CD8-positive, alpha-beta memory T cell (primary cell): ENCODE measurements at regions not wholly inside any gene's neighbourhood (a gene's known extent, or its start where the extent isn't known, plus 50 kb on each side); places are given as distances from the start of the nearest gene placed in this dataset.

Source experiments
- CTCF ChIA-PET: fragments of 350-600 bp; sonication (Branson Sonifier 250); formaldehyde crosslinking; loops from one replicate; lab custom pipeline; 2021; ENCODE audit warnings: antibody characterized with exemption; lab: Charles Lee
- POLR2A ChIA-PET: fragments of 350-600 bp; sonication (Branson Sonifier 250); formaldehyde crosslinking; loops from one replicate; lab custom pipeline; 2021; ENCODE audit warnings: antibody characterized with exemption; lab: Charles Lee
- DNase-seq, 5 donors: peaks; one replicate each; pipeline versions ENCODE4 v3.0.0 to v3.0.0-alpha.2; 2020 to 2022; ENCODE audit warnings: mixed read lengths in 1 of 5
- H3K27ac ChIP-seq: one replicate; pipeline ENCODE4 v1.7.0; 2013; ENCODE audit warnings: low read depth, mild to moderate bottlenecking, low read length, moderate library complexity
- H3K27me3 ChIP-seq: 2 replicates; pipeline ENCODE4 v1.7.0; 2013; ENCODE audit warnings: low read length, mild to moderate bottlenecking; ENCODE audit not compliant: insufficient read depth, poor library complexity, severe bottlenecking
- H3K36me3 ChIP-seq: 2 replicates; pipeline ENCODE4 v1.7.0; 2013; ENCODE audit warnings: mild to moderate bottlenecking, low read length, moderate library complexity; ENCODE audit not compliant: insufficient read depth
- H3K4me1 ChIP-seq: 2 replicates; pipeline ENCODE4 v1.7.0; 2013; ENCODE audit warnings: mild to moderate bottlenecking, low read length, moderate library complexity; ENCODE audit not compliant: insufficient read depth
- H3K4me3 ChIP-seq: 2 replicates; pipeline ENCODE4 v1.7.0; 2013; ENCODE audit warnings: mild to moderate bottlenecking, low read length
- H3K9me3 ChIP-seq: 2 replicates; pipeline ENCODE4 v1.7.0; 2013; ENCODE audit warnings: mild to moderate bottlenecking, low read length
- H3K27ac Mint-ChIP-seq, 8 donors: one replicate each; pipeline ENCODE4 v1.8.0; 2020 to 2021; ENCODE audit warnings: mixed read lengths in 8 of 8, mild to moderate bottlenecking in 6 of 8, inconsistent platforms in 3 of 8, moderate library complexity in 3 of 8
- H3K27me3 Mint-ChIP-seq, 2 donors: one replicate each; pipeline ENCODE4 v1.8.0; 2020 to 2021; ENCODE audit warnings: mixed read lengths in 2 of 2, mild to moderate bottlenecking in 1 of 2, moderate library complexity in 1 of 2
- H3K36me3 Mint-ChIP-seq, 3 donors: one replicate each; pipeline ENCODE4 v1.8.0; 2020 to 2021; ENCODE audit warnings: mixed read lengths in 3 of 3, inconsistent platforms in 1 of 3, mild to moderate bottlenecking in 1 of 3
- H3K4me1 Mint-ChIP-seq, 3 donors: one replicate each; pipeline ENCODE4 v1.8.0; 2020 to 2021; ENCODE audit warnings: mixed read lengths in 3 of 3, inconsistent platforms in 1 of 3, mild to moderate bottlenecking in 1 of 3
- H3K4me3 Mint-ChIP-seq, 7 donors: one replicate each; pipeline ENCODE4 v1.8.0; 2020 to 2021; ENCODE audit warnings: mixed read lengths in 7 of 7, mild to moderate bottlenecking in 6 of 7, moderate library complexity in 4 of 7, inconsistent platforms in 2 of 7
- H3K9me3 Mint-ChIP-seq, 5 donors: one replicate each; pipeline ENCODE4 v1.8.0; 2020 to 2022; ENCODE audit warnings: mixed read lengths in 5 of 5, mild to moderate bottlenecking in 3 of 5, moderate library complexity in 2 of 5, inconsistent platforms in 1 of 5

- POLR2A ChIA-PET = no interaction called here
- CTCF ChIA-PET = no interaction called here
- Histone ChIP-seq H3K9me3 (no peaks in the 10 kb centered on the region), H3K27ac (no peak overlapping the region), H3K4me3 (no peak overlapping the region), H3K27me3 (no peaks in the 10 kb centered on the region), H3K36me3 (no peaks in the 10 kb centered on the region), H3K4me1 (no peaks in the 10 kb centered on the region)
- Mint-ChIP-seq H3K36me3 (no peaks in the 10 kb centered on the region), H3K9me3 (peaks cover 2 to 39% (median 9%) of the 10 kb centered on the region in 5 donors), H3K4me3 (no peak overlapping the region), H3K27me3 (no peaks in the 10 kb centered on the region), H3K27ac (no peak overlapping the region), H3K4me1 (no peaks in the 10 kb centered on the region)
- no peak for DNase-seq
Measured at GRCh38 chr2:83063933-83064332, 1395.1 kb downstream of the SUCLG1 start.

DNA sequence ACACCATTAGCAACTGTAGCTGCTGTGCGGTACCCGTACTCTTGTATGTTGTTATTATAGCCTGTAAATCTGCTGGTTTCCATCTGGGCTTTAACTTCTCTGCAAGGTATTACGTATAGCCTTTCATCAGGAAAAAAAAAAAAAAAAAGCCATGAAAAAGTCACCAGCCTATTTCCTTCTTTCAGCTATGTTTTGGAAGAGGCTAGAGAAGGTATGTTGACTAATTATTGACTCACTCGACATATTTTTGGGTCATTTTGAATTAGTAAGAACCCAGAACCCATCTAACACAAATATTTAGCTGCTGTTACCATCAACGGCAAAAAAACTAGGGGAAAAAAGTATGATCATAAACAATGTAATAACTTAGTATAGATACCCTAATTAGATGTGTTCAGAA lies 1395.6 kb downstream of the SUCLG1 start:
- no peak overlapping the region for H3K27ac ChIP-seq
- no peak overlapping the region for H3K4me3 Mint-ChIP-seq
- H3K27me3 ChIP-seq = no peaks in the 10 kb centered on the region
- ChIA-PET POLR2A (no interaction called here), CTCF (no interaction called here)
- no peaks in the 10 kb centered on the region for H3K9me3 ChIP-seq
- no peak overlapping the region for H3K27ac Mint-ChIP-seq
- no peaks in the 10 kb centered on the region for H3K36me3 Mint-ChIP-seq
- no peak for DNase-seq
- H3K9me3 Mint-ChIP-seq = peaks cover 6 to 39% (median 10%) of the 10 kb centered on the region in 5 donors
- H3K4me1 Mint-ChIP-seq = no peaks in the 10 kb centered on the region
- no peak overlapping the region for H3K4me3 ChIP-seq
- no peaks in the 10 kb centered on the region for H3K4me1 ChIP-seq
- H3K36me3 ChIP-seq = no peaks in the 10 kb centered on the region
- no peaks in the 10 kb centered on the region for H3K27me3 Mint-ChIP-seq

DNA sequence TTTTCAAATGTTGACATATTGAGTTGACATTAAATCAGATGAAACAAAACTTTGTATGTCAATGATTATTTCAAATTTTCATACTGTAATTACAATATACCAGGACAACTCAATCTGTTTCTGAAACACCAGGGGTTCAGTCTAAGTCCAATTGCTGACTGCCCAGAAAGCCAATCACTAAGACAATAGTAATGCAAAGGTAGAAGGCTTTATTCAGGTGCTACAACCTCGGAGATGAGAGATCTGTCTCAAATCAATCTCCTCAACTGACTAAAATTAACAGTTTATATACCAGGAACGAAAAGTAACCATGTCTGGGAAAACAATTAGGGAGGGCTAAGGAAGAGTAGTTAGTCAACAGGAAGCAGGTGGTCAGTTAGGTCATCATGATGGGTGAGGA lies 1400.4 kb downstream of the SUCLG1 start:
- Mint-ChIP-seq H3K36me3 (no peaks in the 10 kb centered on the region), H3K4me1 (no peaks in the 10 kb centered on the region)
- no peaks in the 10 kb centered on the region for H3K27me3 ChIP-seq

GRCh38 chr2:83055376-83056010 lies 1403.6 kb downstream of the SUCLG1 start:
- H3K9me3 Mint-ChIP-seq = peaks cover 3 to 31% (median 6%) of the 10 kb centered on the region in 5 donors
- no peaks in the 10 kb centered on the region for H3K27me3 Mint-ChIP-seq
- ChIA-PET POLR2A (no interaction called here), CTCF (no interaction called here)
- H3K27me3 ChIP-seq = no peaks in the 10 kb centered on the region
- no peaks in the 10 kb centered on the region for H3K4me1 Mint-ChIP-seq
- no peaks in the 10 kb centered on the region for H3K4me1 ChIP-seq
- no peaks in the 10 kb centered on the region for H3K9me3 ChIP-seq
- H3K27ac Mint-ChIP-seq = no peak overlapping the region
- H3K4me3 Mint-ChIP-seq = no peak overlapping the region
- no peaks in the 10 kb centered on the region for H3K36me3 Mint-ChIP-seq
- no peaks in the 10 kb centered on the region for H3K36me3 ChIP-seq
- H3K4me3 ChIP-seq = no peak overlapping the region
- no peak overlapping the region for H3K27ac ChIP-seq
- no peak for DNase-seq

More for the DNA sequence above, 1400.4 kb downstream of the SUCLG1 start:
- Histone ChIP-seq H3K36me3 (no peaks in the 10 kb centered on the region), H3K9me3 (no peaks in the 10 kb centered on the region), H3K4me1 (no peaks in the 10 kb centered on the region), H3K4me3 (no peak overlapping the region), H3K27ac (no peak overlapping the region)
- no peak for DNase-seq
- H3K9me3 Mint-ChIP-seq = peaks cover 4 to 22% (median 12%) of the 10 kb centered on the region in 5 donors
- no peak overlapping the region for H3K4me3 Mint-ChIP-seq
- ChIA-PET CTCF (no interaction called here), POLR2A (no interaction called here)
- no peaks in the 10 kb centered on the region for H3K27me3 Mint-ChIP-seq
- H3K27ac Mint-ChIP-seq = no peak overlapping the region

GRCh38 chr2:83054751-83055150 lies 1404.3 kb downstream of the SUCLG1 start:
- no peaks in the 10 kb centered on the region for H3K27me3 Mint-ChIP-seq
- Histone ChIP-seq H3K9me3 (no peaks in the 10 kb centered on the region), H3K27ac (no peak overlapping the region), H3K36me3 (no peaks in the 10 kb centered on the region), H3K4me1 (no peaks in the 10 kb centered on the region), H3K4me3 (no peak overlapping the region), H3K27me3 (no peaks in the 10 kb centered on the region)
- CTCF ChIA-PET = no interaction called here
- H3K9me3 Mint-ChIP-seq = peaks cover 2 to 31% (median 6%) of the 10 kb centered on the region in 5 donors
- DNase-seq = no peak
- no peak overlapping the region for H3K27ac Mint-ChIP-seq
- H3K36me3 Mint-ChIP-seq = no peaks in the 10 kb centered on the region
- no peaks in the 10 kb centered on the region for H3K4me1 Mint-ChIP-seq
- no peak overlapping the region for H3K4me3 Mint-ChIP-seq
- POLR2A ChIA-PET = no interaction called here

GRCh38 chr2:83051538-83052170 lies 1407.4 kb downstream of the SUCLG1 start:
- Mint-ChIP-seq H3K4me3 (no peak overlapping the region), H3K27me3 (no peaks in the 10 kb centered on the region)

DNA sequence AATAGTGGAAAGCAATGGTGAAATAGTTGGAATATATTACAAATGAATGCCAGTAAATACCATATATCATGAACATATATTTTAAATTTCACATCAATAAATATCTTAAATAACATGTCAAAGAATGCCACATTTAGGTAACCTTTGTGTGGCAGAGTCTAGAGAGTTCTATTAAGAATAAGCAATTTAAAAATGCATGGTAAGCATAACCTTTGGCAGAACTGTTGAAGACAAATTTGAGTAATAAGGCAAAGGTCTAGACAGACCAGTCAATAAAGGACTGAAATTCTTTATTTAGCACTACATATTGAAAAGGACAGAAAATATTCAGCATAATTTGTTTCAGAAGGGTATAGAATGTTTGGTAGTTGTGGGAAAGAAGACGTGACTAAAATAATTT lies 1417.0 kb downstream of the SUCLG1 start:
- Histone ChIP-seq H3K4me3 (no peak overlapping the region), H3K36me3 (no peaks in the 10 kb centered on the region), H3K9me3 (no peaks in the 10 kb centered on the region), H3K4me1 (no peaks in the 10 kb centered on the region), H3K27me3 (no peaks in the 10 kb centered on the region), H3K27ac (no peak overlapping the region)
- no peaks in the 10 kb centered on the region for H3K27me3 Mint-ChIP-seq
- POLR2A ChIA-PET = no interaction called here
- H3K4me3 Mint-ChIP-seq = no peak overlapping the region
- DNase-seq = no peak
- no peaks in the 10 kb centered on the region for H3K4me1 Mint-ChIP-seq
- CTCF ChIA-PET = no interaction called here
- peaks cover 0 to 18% (median 12%) of the 10 kb centered on the region in 5 donors for H3K9me3 Mint-ChIP-seq
- no peaks in the 10 kb centered on the region for H3K36me3 Mint-ChIP-seq
- no peak overlapping the region for H3K27ac Mint-ChIP-seq

More at GRCh38 chr2:83051538-83052170, 1407.4 kb downstream of the SUCLG1 start:
- Histone ChIP-seq H3K9me3 (no peaks in the 10 kb centered on the region), H3K27me3 (no peaks in the 10 kb centered on the region), H3K27ac (no peak overlapping the region), H3K4me3 (no peak overlapping the region), H3K4me1 (no peaks in the 10 kb centered on the region), H3K36me3 (no peaks in the 10 kb centered on the region)
- ChIA-PET CTCF (no interaction called here), POLR2A (no interaction called here)
- Mint-ChIP-seq H3K27ac (no peak overlapping the region), H3K4me1 (no peaks in the 10 kb centered on the region), H3K36me3 (no peaks in the 10 kb centered on the region), H3K9me3 (peaks cover 4 to 28% (median 6%) of the 10 kb centered on the region in 5 donors)
- DNase-seq = no peak

DNA sequence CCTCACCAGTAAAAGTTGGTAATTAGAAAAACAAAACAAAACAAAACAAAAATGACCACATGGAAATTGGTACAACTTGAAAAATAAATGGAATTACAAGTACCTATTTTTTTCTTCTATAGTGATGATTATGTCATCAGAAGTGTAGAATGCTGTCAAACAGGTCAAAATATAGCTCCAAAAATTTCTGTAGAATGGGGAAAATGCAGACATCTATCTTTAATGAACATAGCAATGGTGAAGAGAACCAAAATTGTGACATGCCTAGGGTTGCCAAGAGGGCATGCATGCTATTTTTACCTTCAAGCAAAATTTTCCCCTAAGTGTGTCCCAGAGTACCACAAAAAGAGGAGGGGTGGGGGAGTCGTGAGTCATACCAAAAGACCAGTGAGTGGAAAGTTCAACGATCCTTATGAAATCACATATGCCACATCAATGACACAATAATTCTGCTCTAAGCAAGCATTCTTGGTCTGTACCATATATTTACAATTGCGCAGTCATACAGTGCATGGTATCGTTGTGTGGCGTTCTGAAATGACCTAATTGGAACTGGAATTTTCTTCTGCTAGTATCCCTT lies 1436.4 kb downstream of the SUCLG1 start:
- Histone ChIP-seq H3K36me3 (no peaks in the 10 kb centered on the region), H3K4me1 (no peaks in the 10 kb centered on the region), H3K27me3 (no peaks in the 10 kb centered on the region), H3K27ac (no peak overlapping the region), H3K4me3 (no peak overlapping the region), H3K9me3 (no peaks in the 10 kb centered on the region)
- no peak overlapping the region for H3K27ac Mint-ChIP-seq
- no peaks in the 10 kb centered on the region for H3K36me3 Mint-ChIP-seq
- no peak for DNase-seq
- no peaks in the 10 kb centered on the region for H3K4me1 Mint-ChIP-seq
- H3K27me3 Mint-ChIP-seq = no peaks in the 10 kb centered on the region
- peaks cover 6 to 23% (median 7%) of the 10 kb centered on the region in 5 donors for H3K9me3 Mint-ChIP-seq
- POLR2A ChIA-PET = no interaction called here
- CTCF ChIA-PET = no interaction called here
- H3K4me3 Mint-ChIP-seq = no peak overlapping the region
